ENCODE measurements at regions not wholly inside any gene's neighbourhood (a gene's known extent, or its start where the extent isn't known, plus 50 kb on each side); places are given as distances from the start of the nearest gene placed in this dataset.

DNA sequence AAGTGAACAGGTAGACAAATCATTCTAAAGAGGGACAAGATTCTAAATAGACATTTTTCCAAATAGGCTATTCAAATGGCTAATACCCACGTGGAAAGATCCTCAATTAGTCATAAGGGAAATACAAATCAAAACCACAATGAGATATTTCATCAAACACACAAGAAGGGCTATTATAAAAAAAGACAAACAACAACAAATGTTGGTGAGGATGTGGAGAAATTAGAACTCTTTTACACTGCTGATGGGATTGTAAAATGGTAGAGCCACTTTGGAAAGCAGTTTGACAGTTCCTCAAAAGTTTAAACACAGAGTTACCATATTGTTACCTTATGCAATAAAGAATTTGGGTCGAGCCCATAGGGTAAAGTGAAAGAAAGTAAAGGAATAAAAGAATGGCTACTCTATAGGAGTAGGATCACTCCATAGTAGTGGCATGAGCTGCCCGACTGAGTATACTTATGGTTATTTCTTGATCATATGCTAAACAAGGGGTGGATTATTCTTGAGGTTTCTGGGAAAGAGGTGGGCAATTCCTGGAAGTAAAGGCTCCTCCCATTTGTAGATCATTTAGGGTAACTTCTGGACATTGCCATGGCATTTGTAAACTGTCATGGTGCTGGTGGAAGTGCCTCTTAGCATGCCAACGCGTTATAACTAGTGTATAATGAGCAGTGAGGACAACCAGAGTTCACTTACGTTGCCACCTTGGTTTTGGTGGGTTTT, 58.9 kb upstream of the FAM9C start:
- ChIA-PET CTCF (interaction anchor here (0.6 kb wide), 1 partner anchor 924 kb away, joined by 3 read pairs; no protein-coding TSS in a partner anchor), POLR2A (ENCODE audit: unreplicated experiment) (no interaction called here)
- H3K36me3 ChIP-seq (ENCODE audit: low read depth, low read length) = no peaks in the 10 kb centered on the region
- H3K4me1 ChIP-seq (ENCODE audit: insufficient read depth, low read length) = peaks cover 44% of the 10 kb centered on the region
- intact Hi-C loops (cut with micrococcal nuclease) = loop anchor here (5.0 kb wide), 4 partner anchors 119 to 384 kb away; partner anchors contain the start of gene TMSB4X
- H4K20me1 ChIP-seq (ENCODE audit: low read length) = no peaks in the 10 kb centered on the region
- H3K27ac ChIP-seq (ENCODE audit: low read length) = peak overlapping the region; percentile 94
- peak overlapping the region; percentile 72 for H3K9ac ChIP-seq (ENCODE audit: low read length)
- H3K79me2 ChIP-seq (ENCODE audit: low read length) = no peaks in the 10 kb centered on the region
- H3F3A ChIP-seq (ENCODE audit: low read length, unreplicated experiment) = no peaks in the 10 kb centered on the region
- peak overlapping the region; percentile 62; the same call in 1 of the 2 replicates for H3K4me2 ChIP-seq (ENCODE audit: low read length)
- no peaks in the 10 kb centered on the region for H3K27me3 ChIP-seq (ENCODE audit: low read length)
- TF ChIP-seq EZH2phosphoT487 (IDR thresholded peaks at IDR 0.05; ENCODE audit: borderline replicate concordance, low read length) (no peak), EZH2 (IDR thresholded peaks at IDR 0.05; ENCODE audit: low read length, unreplicated experiment) (no peak)
- DNase-seq (peak; percentile 49), ATAC-seq (no peak)
- no peaks in the 10 kb centered on the region for H3K9me2 ChIP-seq (replicated peaks; ENCODE audit: low read length)
- no peaks in the 10 kb centered on the region for H3K9me3 ChIP-seq (ENCODE audit: low read length)
- BruUV-seq (replicated peaks) = no TSS peak
- no peak overlapping the region for H2AFZ ChIP-seq (ENCODE audit: low read length)
- H3K4me3 ChIP-seq (ENCODE audit: low read length) = no peak overlapping the region

DNA sequence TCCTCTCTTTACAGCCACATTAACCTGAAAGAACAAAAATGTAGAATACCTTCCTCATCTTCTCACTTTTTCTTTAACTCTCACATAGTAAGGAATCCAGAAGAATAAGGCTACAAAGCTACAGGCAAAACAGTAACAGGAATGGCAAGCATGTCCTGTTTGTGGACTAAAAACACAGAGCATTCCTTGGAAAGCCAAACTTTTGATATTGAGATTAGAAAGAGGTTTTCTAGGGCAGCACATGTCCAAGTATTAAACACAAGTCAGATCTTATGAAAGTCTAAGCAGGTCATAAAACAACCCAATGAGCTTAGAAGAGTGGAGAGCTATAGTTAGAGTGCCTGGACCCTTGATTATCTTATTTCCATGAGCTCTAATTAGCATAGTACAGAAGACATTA, 58.2 kb upstream of the FAM9C start:
- DNase-seq = peak; percentile 22
- Histone ChIP-seq H3K79me2 (ENCODE audit: low read length) (no peaks in the 10 kb centered on the region), H3K4me1 (ENCODE audit: insufficient read depth, low read length) (peaks cover 44% of the 10 kb centered on the region), H3K4me3 (ENCODE audit: low read length) (no peak overlapping the region), H3K4me2 (ENCODE audit: low read length) (peak overlapping the region; percentile 62), H3K27me3 (ENCODE audit: low read length) (no peaks in the 10 kb centered on the region), H3K27ac (ENCODE audit: low read length) (peak overlapping the region; percentile 94), H3K9ac (ENCODE audit: low read length) (peak overlapping the region; percentile 72), H3K9me3 (ENCODE audit: low read length) (no peaks in the 10 kb centered on the region), H3F3A (ENCODE audit: low read length, unreplicated experiment) (no peaks in the 10 kb centered on the region), H3K36me3 (ENCODE audit: low read depth, low read length) (no peaks in the 10 kb centered on the region), H2AFZ (ENCODE audit: low read length) (no peak overlapping the region), H4K20me1 (ENCODE audit: low read length) (no peaks in the 10 kb centered on the region), H3K9me2 (replicated peaks; ENCODE audit: low read length) (no peaks in the 10 kb centered on the region)
- no peak for ATAC-seq
- intact Hi-C loops (cut with micrococcal nuclease) = loop anchor here (5.0 kb wide), 4 partner anchors 120 to 385 kb away; partner anchors contain the start of gene TMSB4X
- TF ChIP-seq CTCF (conservative IDR thresholded peaks at IDR 0.05; ENCODE audit: low read depth, low read length) (no peak), EZH2 (IDR thresholded peaks at IDR 0.05; ENCODE audit: low read length, unreplicated experiment) (no peak), EZH2phosphoT487 (IDR thresholded peaks at IDR 0.05; ENCODE audit: borderline replicate concordance, low read length) (no peak)
- ChIA-PET CTCF (interaction anchor here (0.6 kb wide), 1 partner anchor 925 kb away, joined by 3 read pairs; no protein-coding TSS in a partner anchor), POLR2A (ENCODE audit: unreplicated experiment) (no interaction called here)
- no TSS peak for BruUV-seq (replicated peaks)

- H3K27ac ChIP-seq (ENCODE audit: low read length) = peak overlapping the region; percentile 94
- H3K4me2 ChIP-seq (ENCODE audit: low read length) = peak overlapping the region; percentile 62
- POLR2A ChIA-PET (ENCODE audit: unreplicated experiment) = interaction anchor here (0.5 to 0.6 kb wide), 2 partner anchors 123 kb away, joined by 5 to 8 read pairs; no protein-coding TSS in a partner anchor
- no peaks in the 10 kb centered on the region for H3K9me3 ChIP-seq (ENCODE audit: low read length)
- H3F3A ChIP-seq (ENCODE audit: low read length, unreplicated experiment) = no peaks in the 10 kb centered on the region
- intact Hi-C loops (cut with micrococcal nuclease) = loop anchor here (5.0 kb wide), 4 partner anchors 121 to 386 kb away; partner anchors contain the start of gene TMSB4X
- H3K9ac ChIP-seq (ENCODE audit: low read length) = peak overlapping the region; percentile 81
- peaks cover 44% of the 10 kb centered on the region for H3K4me1 ChIP-seq (ENCODE audit: insufficient read depth, low read length)
- ATAC-seq = peak; percentile 98
- H3K4me3 ChIP-seq (ENCODE audit: low read length) = 0 out of 2 replicates have a peak overlapping the region, but pooled peaks have one; percentile 4
- DNase-seq = peak; percentile 91
- no peaks in the 10 kb centered on the region for H3K9me2 ChIP-seq (replicated peaks; ENCODE audit: low read length)
- TF ChIP-seq EZH2phosphoT487 (IDR thresholded peaks at IDR 0.05; ENCODE audit: borderline replicate concordance, low read length) (no peak), EZH2 (IDR thresholded peaks at IDR 0.05; ENCODE audit: low read length, unreplicated experiment) (no peak), CTCF (conservative IDR thresholded peaks at IDR 0.05; ENCODE audit: low read depth, low read length) (no peak)
- no peaks in the 10 kb centered on the region for H3K79me2 ChIP-seq (ENCODE audit: low read length)
- no peaks in the 10 kb centered on the region for H3K36me3 ChIP-seq (ENCODE audit: low read depth, low read length)
- BruUV-seq (replicated peaks) = no TSS peak
- H3K27me3 ChIP-seq (ENCODE audit: low read length) = no peaks in the 10 kb centered on the region
- H4K20me1 ChIP-seq (ENCODE audit: low read length) = no peaks in the 10 kb centered on the region
- CTCF ChIA-PET = no interaction called here
- H2AFZ ChIP-seq (ENCODE audit: low read length) = 0 out of 2 replicates have a peak overlapping the region, but pooled peaks have one; percentile 7
These were observed 57.2 kb upstream of the FAM9C start for GRCh38 chrX:13101441-13102139.

All from PC-3 (cell line).